Hepatocyte (in vitro differentiated cells): ENCODE measurements at regions not wholly inside any gene's neighbourhood (a gene's known extent, or its start where the extent isn't known, plus 50 kb on each side); places are given as distances from the start of the nearest gene placed in this dataset.

Experiments
- CTCF ChIP-seq: fragments of 200-600 bp; sonication (generic); IDR thresholded peaks from 2 replicates; pipeline ENCODE4 v1.5.1; 2016; ENCODE audit warnings: antibody characterized with exemption, mild to moderate bottlenecking; ENCODE audit not compliant: poor library complexity
- EZH2 ChIP-seq: fragments of 200-600 bp; sonication (generic); IDR thresholded peaks from 2 replicates; pipeline ENCODE4 v1.6.1; 2016; ENCODE audit warnings: antibody characterized with exemption, mild to moderate bottlenecking, borderline replicate concordance
- EZH2phosphoT487 ChIP-seq: fragments of 200-600 bp; sonication (generic); IDR thresholded peaks from one replicate; pipeline ENCODE4 v1.6.1; 2018; ENCODE audit warnings: antibody characterized with exemption, mild to moderate bottlenecking, low read depth, moderate library complexity; ENCODE audit not compliant: unreplicated experiment, severe bottlenecking

- TF ChIP-seq CTCF: no peak
- TF ChIP-seq EZH2: no peak
- TF ChIP-seq EZH2phosphoT487: no peak
Measured at GRCh38 chr7:131008840-131009711, 275.1 kb upstream of the KLF14 start.
